GM19455 (cell line): ENCODE measurements at regions not wholly inside any gene's neighbourhood (a gene's known extent, or its start where the extent isn't known, plus 50 kb on each side); places are given as distances from the start of the nearest gene placed in this dataset.

Experiments used
- ATAC-seq: cut with Tn5 transposase; IDR thresholded peaks from one replicate; pipeline ENCODE4 v1.9.1; 2021; ENCODE audit not compliant: unreplicated experiment

- ATAC-seq, result no peak
These were observed 68.3 kb upstream of the TBC1D5 start for GRCh38 chr3:17810759-17811158.

DNA sequence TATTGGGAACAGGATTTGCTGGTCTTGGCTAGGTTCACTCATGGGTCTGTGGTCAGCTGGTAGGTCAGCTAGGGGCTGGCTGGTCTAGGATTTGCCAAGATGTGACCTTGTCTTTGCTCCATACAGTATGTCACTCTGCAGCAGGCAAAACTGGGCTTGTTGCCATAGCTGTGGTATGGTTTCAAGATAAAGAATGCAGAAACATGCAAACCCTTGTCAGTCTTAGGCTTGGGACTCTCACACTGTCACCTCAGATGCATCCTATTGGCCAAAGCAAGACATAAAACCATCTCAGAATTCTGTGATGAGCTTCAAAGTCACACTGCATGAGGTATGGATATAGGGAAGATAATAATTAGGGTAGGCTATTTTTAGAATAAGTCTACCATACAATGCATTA lies 66.6 kb upstream of the TBC1D5 start:
- no peak for ATAC-seq

DNA sequence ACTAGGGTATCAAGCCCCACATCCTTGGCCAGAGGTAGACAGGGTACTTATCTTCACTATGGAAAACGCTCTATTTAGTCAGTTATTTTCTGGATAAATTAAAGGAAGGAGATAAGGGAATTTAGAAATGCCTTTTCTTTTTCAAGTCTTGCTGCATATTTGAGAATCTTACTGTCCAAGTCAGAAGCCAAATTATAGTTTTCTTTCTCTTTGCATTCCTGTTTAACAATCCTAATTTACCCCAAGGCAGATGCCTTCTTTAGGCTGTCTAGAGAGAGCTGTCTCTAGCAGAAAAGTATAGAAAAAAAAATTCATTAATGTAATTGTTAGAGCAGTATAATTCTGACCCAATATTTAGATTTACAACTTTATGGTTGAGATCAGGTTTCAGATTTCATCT lies 64.4 kb upstream of the TBC1D5 start:
- ATAC-seq, result no peak

GRCh38 chr3:17806201-17806600 lies 63.8 kb upstream of the TBC1D5 start:
- no peak for ATAC-seq

GRCh38 chr3:17805461-17805940 lies 63.1 kb upstream of the TBC1D5 start:
- no peak for ATAC-seq

- no peak for ATAC-seq
These were observed 60.5 kb upstream of the TBC1D5 start for GRCh38 chr3:17802950-17803349.

- no peak for ATAC-seq
These were observed 58.7 kb upstream of the TBC1D5 start for GRCh38 chr3:17801131-17801530.

- no peak for ATAC-seq
These were observed 57.8 kb upstream of the TBC1D5 start for GRCh38 chr3:17800232-17800631.

DNA sequence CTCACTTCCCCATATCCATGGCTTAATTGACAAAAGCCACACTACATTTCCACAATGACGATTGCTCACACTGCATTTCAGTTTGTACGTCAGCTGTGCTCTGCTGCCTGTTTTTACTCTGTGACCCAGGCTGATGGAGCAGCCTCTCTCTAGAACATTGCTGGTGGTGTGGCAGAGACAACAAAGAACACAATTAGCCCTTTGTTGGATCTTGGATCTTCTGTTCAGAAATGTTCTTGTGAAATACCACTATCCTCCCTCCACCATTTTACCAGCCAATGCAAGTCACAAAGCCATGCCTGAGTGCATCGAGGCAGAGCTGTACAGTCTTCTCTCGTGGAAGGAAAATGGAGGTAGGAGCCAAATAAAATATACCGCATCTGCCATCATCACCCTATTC lies 56.9 kb upstream of the TBC1D5 start:
- ATAC-seq, result no peak

DNA sequence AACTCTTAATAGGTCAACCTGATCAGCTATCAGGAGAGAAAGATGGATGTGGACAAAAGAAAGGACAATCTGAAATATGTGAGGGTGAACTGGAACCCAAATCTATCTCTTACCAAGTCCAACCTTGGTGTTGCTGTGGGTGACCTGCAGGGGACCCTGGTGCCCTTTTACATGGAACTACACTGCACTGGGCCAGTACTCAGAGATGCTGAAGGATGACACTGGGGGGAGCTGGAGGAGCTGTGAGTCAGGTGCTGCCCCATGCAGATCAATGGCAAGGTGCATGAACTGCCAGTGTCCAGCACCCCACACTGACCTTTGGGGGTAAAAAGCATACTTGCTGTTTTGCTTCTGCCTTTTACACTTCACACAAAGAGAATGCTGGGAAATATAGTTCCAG lies 55.6 kb upstream of the TBC1D5 start:
- no peak for ATAC-seq

DNA sequence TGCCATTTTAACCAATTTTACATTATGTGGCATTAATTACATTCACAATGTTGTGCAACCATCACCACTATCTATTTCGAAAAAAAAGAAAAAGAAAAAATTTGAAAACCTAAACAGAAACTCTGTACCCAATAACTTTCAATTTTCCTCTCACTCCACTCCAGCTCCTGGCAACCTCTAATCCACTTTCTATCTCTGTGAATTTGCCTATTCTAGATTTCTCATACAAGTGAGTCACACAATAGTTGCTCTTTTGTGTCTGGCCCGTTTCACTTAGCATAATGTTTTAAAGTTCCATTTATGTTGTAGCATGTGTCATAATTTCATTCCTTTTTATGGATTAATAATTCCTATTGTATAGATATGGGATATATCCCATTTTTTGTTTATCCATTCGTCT lies 53.3 kb upstream of the TBC1D5 start:
- ATAC-seq, result no peak

GRCh38 chr3:17795280-17795679 lies 52.8 kb upstream of the TBC1D5 start:
- ATAC-seq, result no peak

DNA sequence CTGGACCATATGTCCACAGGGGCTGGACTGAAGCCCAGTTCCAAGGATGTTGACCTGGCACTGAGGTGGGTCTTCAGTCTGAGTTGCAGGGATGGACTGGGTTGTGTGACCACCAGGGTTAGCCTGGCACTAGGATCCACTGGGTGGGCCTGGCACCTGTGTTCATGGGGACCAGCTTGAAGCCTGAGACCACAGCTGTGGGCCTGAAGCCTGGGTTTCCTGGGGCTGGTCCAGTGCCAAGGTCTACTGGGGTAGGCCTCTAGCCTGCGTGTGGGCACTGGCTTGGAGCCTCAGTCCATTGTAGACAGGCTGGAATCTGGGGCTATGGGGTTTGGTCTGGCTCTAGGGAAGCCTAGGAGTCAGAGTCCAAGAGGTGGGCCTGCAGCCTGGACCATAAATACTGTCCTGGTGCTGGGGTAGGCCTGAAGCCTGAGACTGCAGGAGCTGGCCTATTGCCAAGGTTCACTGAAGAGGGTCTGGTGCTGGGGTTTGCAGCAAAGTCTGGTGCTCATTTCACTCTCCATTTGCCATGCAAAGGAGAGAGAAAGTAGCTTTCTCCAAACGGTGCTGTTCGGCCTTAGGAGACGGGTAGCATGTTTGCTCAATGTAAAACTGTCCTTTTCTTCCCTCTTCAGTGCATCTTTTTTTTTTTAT lies 51.2 kb upstream of the TBC1D5 start:
- ATAC-seq, result no peak
